ENCODE measurements at regions not wholly inside any gene's neighbourhood (a gene's known extent, or its start where the extent isn't known, plus 50 kb on each side); places are given as distances from the start of the nearest gene placed in this dataset.
A peak's percentile ranks its signal among the peaks of the same experiment; 100 is the strongest.

GRCh38 chr5:98179791-98180755 lies 593.4 kb upstream of the RGMB start:
- no TSS peak for BruUV-seq (replicated peaks)
- Histone ChIP-seq H2BK5ac (ENCODE audit: low read depth, low read length, poor library complexity, severe bottlenecking) (no peak overlapping the region), H3K14ac (replicated peaks; ENCODE audit: low read depth, low read length) (no peak overlapping the region), H3K4me3 (ENCODE audit: insufficient read depth, low read depth, low read length) (no peak overlapping the region), H2AK9ac (replicated peaks; ENCODE audit: low read depth, low read length, poor library complexity) (peak overlapping the region; percentile 52), H3K36me3 (ENCODE audit: control insufficient read depth, insufficient read depth, low read length) (no peaks in the 10 kb centered on the region), H2AFZ (replicated peaks; ENCODE audit: low read length, poor library complexity) (no peak overlapping the region), H4K91ac (ENCODE audit: insufficient read depth, low read depth, low read length) (no peak overlapping the region), H2BK120ac (ENCODE audit: low read depth, low read length) (no peak overlapping the region), H3K79me1 (ENCODE audit: low read depth in 1 of 2, low read length in 2 of 2) (no peaks in the 10 kb centered on the region), H3K4me2 (ENCODE audit: low read depth, low read length) (no peak overlapping the region), H4K20me1 (ENCODE audit: insufficient read depth, low read length) (no peaks in the 10 kb centered on the region), H3K23ac (ENCODE audit: low read depth, low read length) (no peak overlapping the region), H2BK20ac (ENCODE audit: low read depth, low read length) (no peak overlapping the region), H3K27me3 (ENCODE audit: control insufficient read depth, insufficient read depth, low read length) (no peaks in the 10 kb centered on the region), H4K5ac (ENCODE audit: low read depth, low read length) (no peak overlapping the region), H3K4me1 (ENCODE audit: control insufficient read depth, insufficient read depth, low read length) (no peaks in the 10 kb centered on the region), H3K9me3 (ENCODE audit: control insufficient read depth, insufficient read depth, low read length) (no peaks in the 10 kb centered on the region), H2BK15ac (ENCODE audit: low read depth, low read length) (no peak overlapping the region), H3K9me1 (ENCODE audit: insufficient read depth, low read length) (no peaks in the 10 kb centered on the region), H3K27ac (ENCODE audit: insufficient read depth, low read length) (no peak overlapping the region), H3K18ac (ENCODE audit: low read depth, low read length) (no peak overlapping the region), H3K56ac (ENCODE audit: extremely low read depth, insufficient read depth, low read length) (no peak overlapping the region), H2AK5ac (ENCODE audit: low read depth, low read length) (no peak overlapping the region), H3K4ac (ENCODE audit: low read depth, low read length) (no peak overlapping the region), H4K8ac (ENCODE audit: low read depth in 2 of 2, low read length in 2 of 2) (no peak overlapping the region), H3K9ac (ENCODE audit: low read depth, low read length) (no peak overlapping the region)
- in situ Hi-C loops (cut with MboI; ENCODE audit: low sequenced_read_pairs), result no loop called here
- ChIA-PET CTCF (no interaction called here), POLR2A (ENCODE audit: unreplicated experiment) (interaction anchor here (0.7 kb wide), 1 partner anchor 17 kb away, joined by 4 read pairs; no protein-coding TSS in a partner anchor)
- DNase-seq, result no peak
- dilution Hi-C loops (cut with HindIII; ENCODE audit: low sequenced_read_pairs, unreplicated experiment), result no loop called here
- intact Hi-C loops (cut with micrococcal nuclease), result no loop called here
- WGBS, 2 experiments (ENCODE audit: extremely low coverage in 2 of 2, insufficient read length in 1 of 2), result 100% methylated on average over 1 of the region's 8 CpGs; no CpG with 5 or more reads in 1 of the 2 experiments
- no peak for ATAC-seq (ENCODE audit: low read depth)
- TF ChIP-seq FOS (IDR thresholded peaks at IDR 0.05; ENCODE audit: low read depth, low read length) (no peak), MAFK (IDR thresholded peaks at IDR 0.05; ENCODE audit: low read depth, low read length) (no peak), RFX5 (IDR thresholded peaks at IDR 0.05; ENCODE audit: low read depth, low read length) (no peak), BHLHE40 (IDR thresholded peaks at IDR 0.05; ENCODE audit: low read depth, low read length) (no peak), MAZ (IDR thresholded peaks at IDR 0.05; ENCODE audit: borderline replicate concordance, low read depth, low read length) (no peak), RCOR1 (IDR thresholded peaks at IDR 0.05; ENCODE audit: insufficient replicate concordance, low read length) (no peak), SMC3 (IDR thresholded peaks at IDR 0.05; ENCODE audit: low read depth, low read length) (no peak), POLR2A (IDR thresholded peaks at IDR 0.05; ENCODE audit: low read depth, low read length) (no peak), NFE2L2 (IDR thresholded peaks at IDR 0.05; ENCODE audit: low read depth, low read length) (no peak), CEBPB (IDR thresholded peaks at IDR 0.05; ENCODE audit: low read depth, low read length) (no peak), CHD1 (IDR thresholded peaks at IDR 0.05; ENCODE audit: low read depth, low read length) (no peak), MXI1 (IDR thresholded peaks at IDR 0.05; ENCODE audit: borderline replicate concordance, low read depth, low read length) (no peak)
- TF ChIP-seq, protein P1, sequence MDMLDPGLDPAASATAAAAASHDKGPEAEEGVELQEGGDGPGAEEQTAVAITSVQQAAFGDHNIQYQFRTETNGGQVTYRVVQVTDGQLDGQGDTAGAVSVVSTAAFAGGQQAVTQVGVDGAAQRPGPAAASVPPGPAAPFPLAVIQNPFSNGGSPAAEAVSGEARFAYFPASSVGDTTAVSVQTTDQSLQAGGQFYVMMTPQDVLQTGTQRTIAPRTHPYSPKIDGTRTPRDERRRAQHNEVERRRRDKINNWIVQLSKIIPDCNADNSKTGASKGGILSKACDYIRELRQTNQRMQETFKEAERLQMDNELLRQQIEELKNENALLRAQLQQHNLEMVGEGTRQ (IDR thresholded peaks at IDR 0.05; ENCODE audit: low read depth, low read length), result no peak
- TF ChIP-seq, protein P2, sequence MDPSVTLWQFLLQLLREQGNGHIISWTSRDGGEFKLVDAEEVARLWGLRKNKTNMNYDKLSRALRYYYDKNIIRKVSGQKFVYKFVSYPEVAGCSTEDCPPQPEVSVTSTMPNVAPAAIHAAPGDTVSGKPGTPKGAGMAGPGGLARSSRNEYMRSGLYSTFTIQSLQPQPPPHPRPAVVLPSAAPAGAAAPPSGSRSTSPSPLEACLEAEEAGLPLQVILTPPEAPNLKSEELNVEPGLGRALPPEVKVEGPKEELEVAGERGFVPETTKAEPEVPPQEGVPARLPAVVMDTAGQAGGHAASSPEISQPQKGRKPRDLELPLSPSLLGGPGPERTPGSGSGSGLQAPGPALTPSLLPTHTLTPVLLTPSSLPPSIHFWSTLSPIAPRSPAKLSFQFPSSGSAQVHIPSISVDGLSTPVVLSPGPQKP (IDR thresholded peaks at IDR 0.05; ENCODE audit: borderline replicate concordance, low read depth, low read length), result no peak
- TF ChIP-seq, protein P3, sequence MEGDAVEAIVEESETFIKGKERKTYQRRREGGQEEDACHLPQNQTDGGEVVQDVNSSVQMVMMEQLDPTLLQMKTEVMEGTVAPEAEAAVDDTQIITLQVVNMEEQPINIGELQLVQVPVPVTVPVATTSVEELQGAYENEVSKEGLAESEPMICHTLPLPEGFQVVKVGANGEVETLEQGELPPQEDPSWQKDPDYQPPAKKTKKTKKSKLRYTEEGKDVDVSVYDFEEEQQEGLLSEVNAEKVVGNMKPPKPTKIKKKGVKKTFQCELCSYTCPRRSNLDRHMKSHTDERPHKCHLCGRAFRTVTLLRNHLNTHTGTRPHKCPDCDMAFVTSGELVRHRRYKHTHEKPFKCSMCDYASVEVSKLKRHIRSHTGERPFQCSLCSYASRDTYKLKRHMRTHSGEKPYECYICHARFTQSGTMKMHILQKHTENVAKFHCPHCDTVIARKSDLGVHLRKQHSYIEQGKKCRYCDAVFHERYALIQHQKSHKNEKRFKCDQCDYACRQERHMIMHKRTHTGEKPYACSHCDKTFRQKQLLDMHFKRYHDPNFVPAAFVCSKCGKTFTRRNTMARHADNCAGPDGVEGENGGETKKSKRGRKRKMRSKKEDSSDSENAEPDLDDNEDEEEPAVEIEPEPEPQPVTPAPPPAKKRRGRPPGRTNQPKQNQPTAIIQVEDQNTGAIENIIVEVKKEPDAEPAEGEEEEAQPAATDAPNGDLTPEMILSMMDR (conservative IDR thresholded peaks at IDR 0.05; ENCODE audit: low read depth, low read length), result no peak
